ENCODE measurements at regions not wholly inside any gene's neighbourhood (a gene's known extent, or its start where the extent isn't known, plus 50 kb on each side); places are given as distances from the start of the nearest gene placed in this dataset.

DNA sequence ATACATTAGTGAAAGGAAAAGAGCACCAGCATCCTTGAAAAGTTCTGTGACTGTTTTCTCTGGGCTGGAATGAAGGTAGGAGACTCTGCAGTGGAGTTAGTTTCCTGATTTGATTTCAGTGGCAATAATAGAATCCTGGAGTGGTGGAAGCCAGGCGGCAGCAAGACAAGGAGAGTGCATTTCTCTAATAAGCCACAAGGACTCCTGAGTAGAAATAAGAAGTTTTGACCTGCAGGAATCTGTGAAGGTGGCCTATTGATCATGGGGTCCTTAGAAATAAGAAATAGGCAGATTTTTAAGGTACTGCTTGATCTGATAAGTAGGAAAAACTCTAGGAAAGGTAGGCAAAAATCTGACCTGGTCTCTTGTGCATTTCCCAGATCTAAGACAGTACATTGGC lies 68.4 kb upstream of the ELOVL5 start:
- TF ChIP-seq POLR2AphosphoS5 (IDR thresholded peaks at IDR 0.05) (no peak), EP300 (IDR thresholded peaks at IDR 0.05) (no peak)
- TF ChIP-seq, protein P1, sequence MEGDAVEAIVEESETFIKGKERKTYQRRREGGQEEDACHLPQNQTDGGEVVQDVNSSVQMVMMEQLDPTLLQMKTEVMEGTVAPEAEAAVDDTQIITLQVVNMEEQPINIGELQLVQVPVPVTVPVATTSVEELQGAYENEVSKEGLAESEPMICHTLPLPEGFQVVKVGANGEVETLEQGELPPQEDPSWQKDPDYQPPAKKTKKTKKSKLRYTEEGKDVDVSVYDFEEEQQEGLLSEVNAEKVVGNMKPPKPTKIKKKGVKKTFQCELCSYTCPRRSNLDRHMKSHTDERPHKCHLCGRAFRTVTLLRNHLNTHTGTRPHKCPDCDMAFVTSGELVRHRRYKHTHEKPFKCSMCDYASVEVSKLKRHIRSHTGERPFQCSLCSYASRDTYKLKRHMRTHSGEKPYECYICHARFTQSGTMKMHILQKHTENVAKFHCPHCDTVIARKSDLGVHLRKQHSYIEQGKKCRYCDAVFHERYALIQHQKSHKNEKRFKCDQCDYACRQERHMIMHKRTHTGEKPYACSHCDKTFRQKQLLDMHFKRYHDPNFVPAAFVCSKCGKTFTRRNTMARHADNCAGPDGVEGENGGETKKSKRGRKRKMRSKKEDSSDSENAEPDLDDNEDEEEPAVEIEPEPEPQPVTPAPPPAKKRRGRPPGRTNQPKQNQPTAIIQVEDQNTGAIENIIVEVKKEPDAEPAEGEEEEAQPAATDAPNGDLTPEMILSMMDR (IDR thresholded peaks at IDR 0.05): no peak
